GM10266 (cell line): ENCODE measurements at regions not wholly inside any gene's neighbourhood (a gene's known extent, or its start where the extent isn't known, plus 50 kb on each side); places are given as distances from the start of the nearest gene placed in this dataset.

Experiments
- DNase-seq: peaks from one replicate; pipeline ENCODE4 v3.0.0; 2012; ENCODE audit errors: extremely low spot score
- TF ChIP-seq, protein P1 (sequence below): IDR thresholded peaks from 2 replicates; pipeline ENCODE4 v1.5.1; 2012; ENCODE audit warnings: mild to moderate bottlenecking, low read depth; ENCODE audit not compliant: control insufficient read depth, insufficient read depth; ENCODE audit errors: missing control alignments

DNA sequence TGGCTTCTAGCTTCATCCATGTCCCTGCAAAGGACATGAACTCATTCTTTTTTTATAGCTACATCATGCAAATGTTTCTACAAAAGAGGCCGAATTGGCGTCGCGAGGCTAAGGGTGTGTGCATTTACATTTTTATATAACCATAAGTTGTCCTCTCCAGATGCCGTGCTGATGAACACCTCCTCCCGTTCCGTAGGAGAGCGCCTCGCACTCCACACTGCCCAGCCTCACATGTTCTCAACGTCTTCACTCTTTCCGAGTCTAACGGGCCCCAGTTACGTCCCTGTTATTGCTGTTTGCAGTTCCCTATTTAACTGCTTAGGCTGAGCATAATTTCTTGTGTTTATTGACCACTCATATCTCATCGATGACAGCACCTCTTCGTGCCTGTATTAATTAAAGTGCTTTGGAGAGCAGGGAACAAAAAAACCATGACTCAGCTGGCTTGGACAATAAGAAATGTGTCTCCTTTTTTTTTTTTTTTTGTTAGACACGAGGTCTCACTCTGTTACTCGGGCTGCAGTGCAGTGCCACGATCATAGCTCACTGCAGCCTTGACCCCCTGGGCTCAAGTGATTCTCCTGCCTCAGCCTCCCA is 113.5 kb upstream of the SDK1 start:
- TF ChIP-seq, protein P1, sequence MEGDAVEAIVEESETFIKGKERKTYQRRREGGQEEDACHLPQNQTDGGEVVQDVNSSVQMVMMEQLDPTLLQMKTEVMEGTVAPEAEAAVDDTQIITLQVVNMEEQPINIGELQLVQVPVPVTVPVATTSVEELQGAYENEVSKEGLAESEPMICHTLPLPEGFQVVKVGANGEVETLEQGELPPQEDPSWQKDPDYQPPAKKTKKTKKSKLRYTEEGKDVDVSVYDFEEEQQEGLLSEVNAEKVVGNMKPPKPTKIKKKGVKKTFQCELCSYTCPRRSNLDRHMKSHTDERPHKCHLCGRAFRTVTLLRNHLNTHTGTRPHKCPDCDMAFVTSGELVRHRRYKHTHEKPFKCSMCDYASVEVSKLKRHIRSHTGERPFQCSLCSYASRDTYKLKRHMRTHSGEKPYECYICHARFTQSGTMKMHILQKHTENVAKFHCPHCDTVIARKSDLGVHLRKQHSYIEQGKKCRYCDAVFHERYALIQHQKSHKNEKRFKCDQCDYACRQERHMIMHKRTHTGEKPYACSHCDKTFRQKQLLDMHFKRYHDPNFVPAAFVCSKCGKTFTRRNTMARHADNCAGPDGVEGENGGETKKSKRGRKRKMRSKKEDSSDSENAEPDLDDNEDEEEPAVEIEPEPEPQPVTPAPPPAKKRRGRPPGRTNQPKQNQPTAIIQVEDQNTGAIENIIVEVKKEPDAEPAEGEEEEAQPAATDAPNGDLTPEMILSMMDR = no peak
- DNase-seq = no peak

DNA sequence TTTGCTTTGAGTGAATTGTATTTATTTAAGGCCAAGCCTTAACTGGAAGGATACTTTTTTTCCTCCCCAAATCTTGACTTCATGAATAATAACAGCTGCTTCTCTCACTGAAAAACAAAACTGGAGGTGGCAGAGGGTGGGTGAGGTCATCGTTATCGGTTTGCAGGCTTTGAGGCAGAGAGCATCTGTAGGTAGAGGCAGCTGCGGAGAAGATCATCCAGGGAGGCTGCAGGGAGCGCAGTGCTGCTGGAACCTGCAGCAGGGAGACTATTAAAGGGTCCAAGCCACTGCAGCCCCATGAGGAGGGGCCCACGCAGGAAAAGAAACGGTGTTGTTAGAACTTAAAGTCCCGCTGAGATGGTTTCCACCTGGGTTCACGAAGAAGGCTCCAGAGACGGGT is 112.1 kb upstream of the SDK1 start:
- no peak for DNase-seq
- TF ChIP-seq, protein P1 = no peak

DNA sequence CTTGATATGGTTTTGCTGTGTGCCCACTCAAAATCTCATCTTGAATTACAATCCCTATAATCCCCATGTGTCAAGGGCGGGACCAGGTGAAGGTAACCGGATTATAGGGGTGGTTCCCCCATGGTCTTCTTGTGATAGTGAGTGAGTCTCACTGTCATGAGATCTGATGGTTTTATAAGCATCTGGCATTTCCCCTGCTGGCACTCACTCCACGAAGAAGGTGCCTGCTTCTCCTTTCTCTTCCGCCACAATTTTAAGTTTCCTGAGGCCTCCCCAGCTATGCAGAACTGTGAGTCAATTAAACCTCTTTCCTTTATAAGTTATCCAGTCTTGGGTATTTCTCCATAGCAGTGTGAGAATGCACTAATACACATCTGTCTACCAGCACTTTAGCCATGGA is 109.5 kb upstream of the SDK1 start:
- TF ChIP-seq, protein P1 = no peak
- no peak for DNase-seq

DNA sequence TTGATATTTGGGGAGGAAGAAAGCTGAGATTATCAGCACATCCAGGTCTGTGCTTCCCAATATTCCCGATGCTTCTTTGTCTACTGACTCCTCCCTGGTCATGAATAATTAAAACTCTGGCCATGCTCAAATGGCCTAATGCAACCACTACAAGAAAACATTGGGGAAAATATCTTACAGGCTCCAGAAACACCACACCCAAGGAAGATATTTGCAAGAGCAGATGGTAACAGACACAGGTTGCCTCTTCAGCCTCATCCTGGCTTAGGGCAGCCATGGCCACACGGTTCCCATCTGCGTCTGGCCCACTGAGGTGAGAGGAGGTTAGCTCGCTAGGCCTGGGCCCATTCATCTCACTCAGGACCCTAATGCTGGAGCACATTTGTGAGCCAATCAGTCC is 108.4 kb upstream of the SDK1 start:
- no peak for DNase-seq
- TF ChIP-seq, protein P1 = no peak

DNA sequence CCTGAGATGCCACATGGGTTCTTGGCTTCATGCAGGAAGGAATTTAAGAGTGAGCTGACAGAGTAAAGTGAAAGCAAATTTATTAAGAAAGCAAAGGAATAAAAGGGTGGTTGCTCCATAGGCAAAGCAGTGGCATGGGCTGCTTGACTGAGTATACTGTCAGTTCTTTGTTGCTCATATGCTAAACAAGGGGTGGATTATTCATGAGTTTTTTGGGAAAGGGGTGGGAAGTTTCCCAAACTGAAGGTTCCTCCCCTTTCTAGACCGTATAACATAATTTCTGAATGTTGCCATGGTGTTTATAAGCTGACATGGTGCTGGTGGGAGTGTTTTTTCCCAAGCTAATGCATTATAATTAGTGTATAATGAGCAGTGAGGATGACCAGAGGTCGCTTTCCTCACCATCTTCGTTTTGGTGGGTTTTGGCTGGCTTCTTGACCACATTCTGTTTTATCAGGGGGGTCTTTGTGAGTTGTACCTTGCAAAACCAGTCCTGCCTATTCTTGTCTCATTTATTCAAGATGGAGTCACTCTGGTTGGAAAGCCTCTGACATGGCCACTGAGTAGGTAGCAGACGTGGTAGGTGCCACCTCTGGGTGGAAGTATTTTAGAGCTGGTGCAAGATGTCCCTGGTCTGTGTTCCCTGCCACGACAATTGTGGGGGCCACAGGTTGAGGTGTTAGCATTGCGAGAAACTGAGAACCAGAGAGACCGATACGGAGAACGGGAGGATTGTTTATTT is 107.5 kb upstream of the SDK1 start:
- DNase-seq = no peak

DNA sequence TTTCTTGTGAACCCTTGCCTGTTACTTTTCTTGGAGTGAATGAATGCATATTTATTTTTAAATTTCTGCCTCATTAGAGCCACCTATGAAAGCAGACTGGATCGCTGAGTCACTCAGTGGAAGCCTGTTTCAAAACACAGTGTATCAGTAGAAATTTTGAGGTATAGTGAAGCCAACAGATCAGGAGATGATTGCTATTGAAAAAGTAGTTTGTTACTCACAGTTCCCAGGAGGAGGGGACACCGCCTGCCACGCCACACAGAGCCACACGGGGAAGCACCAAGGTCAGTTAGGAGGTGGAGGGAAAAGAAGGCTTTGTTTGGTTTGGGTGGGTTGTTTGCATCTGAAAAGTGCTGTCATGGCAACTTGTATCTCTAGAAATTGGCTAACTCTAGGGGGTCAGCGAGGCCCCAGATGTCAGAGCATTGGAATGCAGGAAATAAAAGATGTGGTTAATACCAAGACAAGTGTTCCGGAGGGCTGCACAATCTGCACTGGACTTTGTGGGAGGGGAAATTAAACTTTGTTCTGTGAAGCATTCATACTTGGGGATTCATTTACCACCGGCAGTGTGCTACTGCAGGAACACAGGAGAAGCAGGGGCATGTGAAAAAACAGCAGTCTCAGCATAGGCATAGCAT is 106.4 kb upstream of the SDK1 start:
- no peak for DNase-seq
- TF ChIP-seq, protein P1 = no peak

More for the DNA sequence above, 107.5 kb upstream of the SDK1 start:
- TF ChIP-seq, protein P1 = no peak

DNA sequence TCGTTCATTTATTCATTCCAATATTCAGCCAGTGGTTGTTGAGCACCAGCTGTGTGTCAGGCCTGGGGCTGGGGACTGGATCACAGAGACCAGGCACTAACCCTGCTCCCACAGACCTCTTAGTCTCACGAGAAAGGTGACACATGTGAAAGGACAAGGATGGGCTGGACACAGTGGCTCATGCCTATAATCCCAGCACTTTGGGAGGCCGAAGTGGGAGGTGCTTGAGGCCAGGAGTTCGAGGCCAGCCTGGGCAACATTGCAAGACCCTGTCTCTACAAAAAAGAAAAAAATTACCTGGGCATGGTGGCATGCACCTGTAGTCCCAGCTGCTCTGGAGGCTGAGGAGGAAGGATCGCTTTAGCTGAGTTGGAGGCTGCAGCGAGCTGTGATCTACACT is 105.9 kb upstream of the SDK1 start:
- no peak for DNase-seq
- TF ChIP-seq, protein P1 = no peak
